NB4 (cell line): ENCODE measurements at regions not wholly inside any gene's neighbourhood (a gene's known extent, or its start where the extent isn't known, plus 50 kb on each side); places are given as distances from the start of the nearest gene placed in this dataset.

Experiments
- DNase-seq: peaks from one replicate; pipeline ENCODE4 v3.0.0; 2010; ENCODE audit warnings: low read depth
- H3K4me3 ChIP-seq: one replicate; pipeline ENCODE4 v1.5.1; 2011; ENCODE audit warnings: mild to moderate bottlenecking, low read depth, low read length, moderate library complexity
- CTCF ChIP-seq: IDR thresholded peaks from one replicate; pipeline ENCODE4 v1.5.1; 2012; ENCODE audit warnings: low read depth, low read length
- MAX ChIP-seq: IDR thresholded peaks from 2 replicates; pipeline ENCODE4 v1.6.1; 2011; ENCODE audit warnings: low read depth, low read length
- MYC ChIP-seq: IDR thresholded peaks from 2 replicates; pipeline ENCODE4 v1.6.1; 2011; ENCODE audit warnings: low read depth, low read length
- POLR2A ChIP-seq: IDR thresholded peaks from 2 replicates; pipeline ENCODE4 v1.6.1; 2011; ENCODE audit warnings: mild to moderate bottlenecking; ENCODE audit not compliant: insufficient read length; ENCODE audit errors: extremely low read depth

- no peak overlapping the region for H3K4me3 ChIP-seq
- TF ChIP-seq MAX (no peak), MYC (no peak), CTCF (no peak), POLR2A (no peak)
- DNase-seq, result no peak
These were observed 62.7 kb upstream of the ARHGAP36 start for GRCh38 chrX:130995439-130995838.

- DNase-seq, result no peak
- TF ChIP-seq POLR2A, result no peak
- no peak for TF ChIP-seq MAX
- no peak for TF ChIP-seq MYC
- TF ChIP-seq CTCF, result no peak
- H3K4me3 ChIP-seq, result no peak overlapping the region
These were observed 60.8 kb upstream of the ARHGAP36 start for GRCh38 chrX:130997314-130997713.

- no peak for DNase-seq
- H3K4me3 ChIP-seq, result no peak overlapping the region
- TF ChIP-seq MYC (no peak), CTCF (no peak), POLR2A (no peak), MAX (no peak)
These were observed 58.8 kb upstream of the ARHGAP36 start for GRCh38 chrX:130999360-130999759.
